Fibroblast of mammary gland (primary cell): ENCODE measurements at regions not wholly inside any gene's neighbourhood (a gene's known extent, or its start where the extent isn't known, plus 50 kb on each side); places are given as distances from the start of the nearest gene placed in this dataset.

ENCODE experiments used
- DNase-seq: peaks from one replicate; pipeline ENCODE4 v3.0.0-alpha.2; 2010; ENCODE audit warnings: low read depth
- H3K4me3 ChIP-seq: 2 replicates; pipeline ENCODE4 v1.5.1; 2011; ENCODE audit warnings: low read depth, mild to moderate bottlenecking, low read length, moderate library complexity; ENCODE audit not compliant: control insufficient read depth
- CTCF ChIP-seq: conservative IDR thresholded peaks from 2 replicates; pipeline ENCODE4 v1.5.1; 2011; ENCODE audit warnings: low read depth, low read length, inconsistent platforms; ENCODE audit not compliant: control insufficient read depth, insufficient read depth

GRCh38 chr21:19987671-19988070 is 1010.5 kb upstream of the NCAM2 start:
- no peak for TF ChIP-seq CTCF
- H3K4me3 ChIP-seq, result no peak overlapping the region
- no peak for DNase-seq

- no peak for DNase-seq
- TF ChIP-seq CTCF, result no peak
- H3K4me3 ChIP-seq, result no peak overlapping the region
These were observed 1005.7 kb upstream of the NCAM2 start for GRCh38 chr21:19992540-19992939.

- H3K4me3 ChIP-seq, result no peak overlapping the region
- DNase-seq, result no peak
- TF ChIP-seq CTCF, result no peak
These were observed 1004.9 kb upstream of the NCAM2 start for GRCh38 chr21:19993268-19993667.

- no peak overlapping the region for H3K4me3 ChIP-seq
- no peak for DNase-seq
- TF ChIP-seq CTCF, result no peak
These were observed 1003.0 kb upstream of the NCAM2 start for GRCh38 chr21:19995253-19995652.

GRCh38 chr21:19998453-19998852 is 999.8 kb upstream of the NCAM2 start:
- DNase-seq, result no peak
- TF ChIP-seq CTCF, result no peak
- no peak overlapping the region for H3K4me3 ChIP-seq

GRCh38 chr21:19999369-20000272 is 998.6 kb upstream of the NCAM2 start:
- H3K4me3 ChIP-seq, result no peak overlapping the region
- no peak for TF ChIP-seq CTCF
- no peak for DNase-seq

GRCh38 chr21:20004367-20004766 is 993.8 kb upstream of the NCAM2 start:
- no peak overlapping the region for H3K4me3 ChIP-seq
- TF ChIP-seq CTCF, result no peak
- no peak for DNase-seq
